SK-N-SH (cell line): ENCODE measurements at regions not wholly inside any gene's neighbourhood (a gene's known extent, or its start where the extent isn't known, plus 50 kb on each side); places are given as distances from the start of the nearest gene placed in this dataset.

Source experiments
- RCOR1 ChIP-seq: fragments of 150-350 bp; IDR thresholded peaks from 2 replicates; pipeline ENCODE4 v1.6.1; 2017; ENCODE audit warnings: antibody characterized with exemption, low read length
- SMC3 ChIP-seq: IDR thresholded peaks from 2 replicates; pipeline ENCODE4 v1.6.1; 2012; ENCODE audit warnings: low read depth, low read length, improper control_type of control experiment
- YY1 ChIP-seq: IDR thresholded peaks from 2 replicates; pipeline ENCODE4 v1.4.0; 2012; ENCODE audit warnings: low read depth, mild to moderate bottlenecking

DNA sequence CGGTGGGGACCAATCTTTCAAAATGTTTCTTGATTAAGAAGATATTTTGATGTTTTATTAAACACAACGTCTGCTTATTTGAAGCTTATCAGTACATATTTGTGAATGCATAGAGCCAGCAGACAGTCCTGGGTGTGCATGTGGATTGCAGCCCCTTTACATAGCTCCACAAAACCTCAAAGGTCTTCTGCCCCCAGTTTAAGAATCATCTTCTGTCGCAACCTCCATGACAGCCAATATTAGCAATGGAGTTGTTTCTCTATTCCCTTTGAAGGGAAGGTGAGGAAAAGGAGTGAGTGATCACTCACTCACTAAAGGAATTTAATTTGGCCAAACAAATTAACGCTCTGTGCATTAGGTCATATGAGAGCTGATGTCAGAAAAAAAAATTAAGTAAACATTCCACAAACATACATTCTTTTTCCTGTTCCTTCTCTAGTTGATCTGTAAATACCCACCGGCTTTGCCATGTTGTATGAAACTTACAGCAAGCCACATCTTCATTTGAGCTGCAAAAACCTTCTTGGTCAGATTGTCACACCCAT, 152.9 kb downstream of the SIM1 start:
- no peak for TF ChIP-seq RCOR1
- no peak for TF ChIP-seq SMC3
- no peak for TF ChIP-seq YY1
